Liver (tissue), 8 donors: ENCODE measurements at regions not wholly inside any gene's neighbourhood (a gene's known extent, or its start where the extent isn't known, plus 50 kb on each side); places are given as distances from the start of the nearest gene placed in this dataset.

Experiments
- DNase-seq: peaks from one replicate; pipeline ENCODE4 v3.0.0-alpha.2; 2017; ENCODE audit warnings: low spot score
- H3K27ac ChIP-seq, 2 donors: one replicate each; pipeline ENCODE4 v1.7.0; 2013; ENCODE audit warnings: inconsistent platforms in 2 of 2, low read length in 2 of 2, control low read depth in 1 of 2, low read depth in 1 of 2, mild to moderate bottlenecking in 1 of 2
- H3K27me3 ChIP-seq, 4 donors: one replicate each; pipeline versions ENCODE4 v1.6.1 to v1.7.0; 2013; ENCODE audit warnings: low read length in 3 of 4, inconsistent platforms in 1 of 4, mild to moderate bottlenecking in 1 of 4, moderate library complexity in 1 of 4; ENCODE audit not compliant: control insufficient read depth in 4 of 4, insufficient read depth in 4 of 4
- H3K36me3 ChIP-seq, 4 donors: one replicate each; pipeline versions ENCODE4 v1.6.1 to v1.7.0; 2013; ENCODE audit warnings: low read length in 3 of 4, mild to moderate bottlenecking in 3 of 4, low read depth in 1 of 4, moderate library complexity in 1 of 4; ENCODE audit not compliant: control insufficient read depth in 4 of 4, insufficient read depth in 3 of 4
- H3K4me1 ChIP-seq, 4 donors: one replicate each; pipeline versions ENCODE4 v1.6.1 to v1.7.0; 2013; ENCODE audit warnings: low read length in 3 of 4, mild to moderate bottlenecking in 3 of 4, moderate library complexity in 1 of 4; ENCODE audit not compliant: control insufficient read depth in 4 of 4, insufficient read depth in 4 of 4
- H3K4me3 ChIP-seq, 3 donors: one replicate each; pipeline versions ENCODE4 v1.6.1 to v1.7.0; 2013; ENCODE audit warnings: low read length in 3 of 3, control low read depth in 1 of 3, low read depth in 1 of 3, mild to moderate bottlenecking in 1 of 3
- H3K9ac ChIP-seq, 2 donors: one replicate each; pipeline ENCODE4 v1.7.0; 2013; ENCODE audit warnings: low read length in 2 of 2, mild to moderate bottlenecking in 2 of 2, moderate library complexity in 2 of 2, control low read depth in 1 of 2, low read depth in 1 of 2
- H3K9me3 ChIP-seq, 4 donors: one replicate each; pipeline versions ENCODE4 v1.6.1 to v1.7.0; 2013; ENCODE audit warnings: low read length in 3 of 4; ENCODE audit not compliant: control insufficient read depth in 4 of 4
- ATF3 ChIP-seq: IDR thresholded peaks from 2 replicates; pipeline ENCODE4 v1.6.1; 2016; ENCODE audit warnings: antibody characterized with exemption
- CTCF ChIP-seq: fragments of 150-350 bp; IDR thresholded peaks from 2 replicates; pipeline ENCODE4 v1.5.1; 2017; ENCODE audit warnings: improper control_type of control experiment, low read depth, low read length; ENCODE audit not compliant: missing input control
- EGR1 ChIP-seq, 2 donors: IDR thresholded peaks; 2 replicates each; pipeline ENCODE4 v1.6.1; 2016 to 2018; ENCODE audit warnings: antibody characterized with exemption in 2 of 2, low read depth in 2 of 2
- FOXA1 ChIP-seq: IDR thresholded peaks from 2 replicates; pipeline ENCODE4 v1.6.1; 2016; ENCODE audit warnings: antibody characterized with exemption
- FOXA2 ChIP-seq: IDR thresholded peaks from 2 replicates; pipeline ENCODE4 v1.6.1; 2016; ENCODE audit warnings: antibody characterized with exemption
- GABPA ChIP-seq, 2 donors: IDR thresholded peaks in 1 of 2; conservative IDR thresholded peaks in 1 of 2; 2 replicates each; pipeline ENCODE4 v1.6.1; 2016; ENCODE audit warnings: antibody characterized with exemption in 2 of 2, mild to moderate bottlenecking in 1 of 2, moderate library complexity in 1 of 2
- HNF4A ChIP-seq, 2 donors: conservative IDR thresholded peaks; 2 replicates each; pipeline ENCODE4 v1.6.1; 2016; ENCODE audit warnings: antibody characterized with exemption in 2 of 2, mild to moderate bottlenecking in 2 of 2
- HNF4G ChIP-seq: IDR thresholded peaks from 2 replicates; pipeline ENCODE4 v1.6.1; 2016; ENCODE audit warnings: antibody characterized with exemption
- JUND ChIP-seq, 2 donors: IDR thresholded peaks; 2 replicates each; pipeline ENCODE4 v1.6.1; 2016; ENCODE audit warnings: antibody characterized with exemption in 2 of 2
- MAX ChIP-seq: IDR thresholded peaks from 2 replicates; pipeline ENCODE4 v1.6.1; 2016; ENCODE audit warnings: antibody characterized with exemption
- NR2F2 ChIP-seq: IDR thresholded peaks from 2 replicates; pipeline ENCODE4 v1.6.1; 2016; ENCODE audit warnings: antibody characterized with exemption
- RAD21 ChIP-seq, 2 donors: IDR thresholded peaks; 2 replicates each; pipeline ENCODE4 v1.6.1; 2016; ENCODE audit warnings: antibody characterized with exemption in 2 of 2, mild to moderate bottlenecking in 2 of 2
- REST ChIP-seq: IDR thresholded peaks from 2 replicates; pipeline ENCODE4 v1.6.1; 2016; ENCODE audit warnings: antibody characterized with exemption, mild to moderate bottlenecking
- RXRA ChIP-seq, 2 donors: IDR thresholded peaks; 2 replicates each; pipeline ENCODE4 v1.6.1; 2017 to 2018; ENCODE audit warnings: antibody characterized with exemption in 2 of 2, mild to moderate bottlenecking in 1 of 2
- SP1 ChIP-seq: IDR thresholded peaks from 2 replicates; pipeline ENCODE4 v1.6.1; 2018; ENCODE audit warnings: antibody characterized with exemption, mild to moderate bottlenecking
- TAF1 ChIP-seq: conservative IDR thresholded peaks from 2 replicates; pipeline ENCODE4 v1.6.1; 2016; ENCODE audit warnings: antibody characterized with exemption, mild to moderate bottlenecking
- YY1 ChIP-seq: IDR thresholded peaks from 2 replicates; pipeline ENCODE4 v1.6.1; 2016; ENCODE audit warnings: antibody characterized with exemption, mild to moderate bottlenecking
- ZBTB33 ChIP-seq: IDR thresholded peaks from 2 replicates; pipeline ENCODE4 v1.6.1; 2016; ENCODE audit warnings: antibody characterized with exemption
- WGBS: extraction: QIAGEN DNeasy Blood & Tissue Kit; methylation state at CpG from one replicate; pipeline ENCODE4 v1.1.7; 2013; 5-methylcytosine and 5-hydroxymethylcytosine counted together
- donor health status: healthy.
- donor health status: healthy.
- donor health status: healthy.
- donor health status: healthy.
- donor health status: healthy.

- TF ChIP-seq CTCF: no peak
- TF ChIP-seq ATF3: no peak
- TF ChIP-seq JUND (IDR thresholded peaks at IDR 0.05): no peak
- no peak for TF ChIP-seq MAX
- TF ChIP-seq RXRA (IDR thresholded peaks at IDR 0.05): no peak
- no peak for TF ChIP-seq TAF1
- no peak for TF ChIP-seq RAD21 (IDR thresholded peaks at IDR 0.05)
- no peak for TF ChIP-seq EGR1 (IDR thresholded peaks at IDR 0.05; ENCODE audit: low read depth in 2 of 2)
- no peak for TF ChIP-seq HNF4G
These were observed 186.2 kb upstream of the CTAGE1 start (continued) for GRCh38 chr18:22603902-22604301.

GRCh38 chr18:22604390-22604985, 186.8 kb upstream of the CTAGE1 start:
- 29% methylated on average over 10 of the region's 10 CpGs for WGBS
- no peaks in the 10 kb centered on the region for H3K36me3 ChIP-seq
- H3K9me3 ChIP-seq: no peaks in the 10 kb centered on the region
- H3K9ac ChIP-seq: no peak overlapping the region
- TF ChIP-seq EGR1 (IDR thresholded peaks at IDR 0.05; ENCODE audit: low read depth in 2 of 2) (no peak), CTCF (no peak), RAD21 (IDR thresholded peaks at IDR 0.05) (peak; percentile 30 to 59), HNF4A (conservative IDR thresholded peaks at IDR 0.05) (peak in 1 of 2 donors; percentile 28), MAX (peak; percentile 24), ZBTB33 (no peak), NR2F2 (peak; percentile 23), REST (peak; percentile 45), YY1 (peak; percentile 40), JUND (IDR thresholded peaks at IDR 0.05) (peak in 1 of 2 donors; percentile 48), SP1 (no peak), FOXA1 (no peak), FOXA2 (peak; percentile 13), TAF1 (no peak), HNF4G (no peak), GABPA (IDR thresholded peaks at IDR 0.05 in 1 of 2, conservative IDR thresholded peaks at IDR 0.05 in 1 of 2) (peak in 1 of 2 donors; percentile 16), ATF3 (no peak), RXRA (IDR thresholded peaks at IDR 0.05) (peak; percentile 43 to 82)
- no peak for DNase-seq
- H3K4me3 ChIP-seq: peak overlapping the region; percentile 1 to 38 (median 37)
- H3K4me1 ChIP-seq: peaks cover 4 to 20% (median 10%) of the 10 kb centered on the region in 4 donors
- peak overlapping the region; percentile 73 to 85 for H3K27ac ChIP-seq
- H3K27me3 ChIP-seq: no peaks in the 10 kb centered on the region
